ENCODE measurements at regions not wholly inside any gene's neighbourhood (a gene's known extent, or its start where the extent isn't known, plus 50 kb on each side); places are given as distances from the start of the nearest gene placed in this dataset.

DNA sequence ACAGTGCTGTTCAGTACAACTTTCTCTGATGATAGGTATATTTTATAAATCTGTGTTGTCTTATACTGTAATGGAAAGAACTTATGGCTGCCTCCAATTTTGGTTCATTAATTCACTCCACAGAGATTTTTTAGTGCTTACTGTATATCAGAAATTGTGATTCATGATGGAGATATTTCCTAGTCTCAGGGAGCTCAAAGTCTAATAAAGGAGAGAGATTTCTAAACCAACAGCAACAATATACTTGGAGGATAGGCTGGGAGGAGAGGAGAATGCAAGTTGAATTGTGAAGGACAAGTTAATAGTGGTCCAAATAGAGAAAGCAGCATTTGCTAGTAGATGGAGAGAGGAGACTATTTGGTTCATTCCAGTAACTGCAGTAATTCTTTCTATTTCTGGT is 63.5 kb downstream of the TANC2 start:
- no peak for TF ChIP-seq EZH2 (IDR thresholded peaks at IDR 0.05)
- TF ChIP-seq POLR2AphosphoS5 (IDR thresholded peaks at IDR 0.05; ENCODE audit: borderline replicate concordance, low read depth, low read length) = no peak
- TF ChIP-seq FOXP2 (optimal IDR thresholded peaks at IDR 0.05; ENCODE audit: control extremely low read depth, extremely low read length, insufficient read depth) = no peak
